NT2/D1 (cell line): ENCODE measurements at regions not wholly inside any gene's neighbourhood (a gene's known extent, or its start where the extent isn't known, plus 50 kb on each side); places are given as distances from the start of the nearest gene placed in this dataset.
"Not testable (repeated sequence)": the region's sequence is repeated elsewhere in the genome, so short reads cannot be mapped to it uniquely, and the experiment has no call there.

Source experiments
- DNase-seq: peaks from one replicate; pipeline ENCODE4 v3.0.0-alpha.2; 2011; ENCODE audit warnings: low read depth, low spot score
- H3K27me3 ChIP-seq: 2 replicates; pipeline ENCODE4 v1.6.0; 2011; ENCODE audit warnings: mild to moderate bottlenecking; ENCODE audit not compliant: insufficient read length, insufficient read depth
- H3K36me3 ChIP-seq: 2 replicates; pipeline ENCODE4 v1.6.1; 2011; ENCODE audit warnings: mild to moderate bottlenecking, low read length, mixed read lengths; ENCODE audit not compliant: insufficient read depth, insufficient read length
- H3K4me1 ChIP-seq: 2 replicates; pipeline ENCODE4 v1.5.1; 2011; ENCODE audit not compliant: insufficient read depth, insufficient read length
- H3K4me3 ChIP-seq: 2 replicates; pipeline ENCODE4 v1.5.1; 2011; ENCODE audit warnings: low read depth; ENCODE audit not compliant: insufficient read length
- H3K9ac ChIP-seq: 2 replicates; pipeline ENCODE4 v1.6.0; 2011; ENCODE audit warnings: low read depth; ENCODE audit not compliant: insufficient read length
- H3K9me3 ChIP-seq: 2 replicates; pipeline ENCODE4 v1.5.1; 2011; ENCODE audit warnings: mild to moderate bottlenecking, low read length; ENCODE audit not compliant: insufficient read depth
- SUZ12 ChIP-seq: IDR thresholded peaks from 2 replicates; pipeline ENCODE4 v1.6.1; 2011; ENCODE audit not compliant: insufficient read length, insufficient read depth; ENCODE audit errors: extremely low read depth
- YY1 ChIP-seq: IDR thresholded peaks from 2 replicates; pipeline ENCODE4 v1.6.1; 2011; ENCODE audit not compliant: insufficient read length, insufficient read depth
- ZNF274 ChIP-seq: IDR thresholded peaks from 2 replicates; pipeline ENCODE4 v1.6.1; 2011; ENCODE audit warnings: mild to moderate bottlenecking, low read depth, low read length

DNA sequence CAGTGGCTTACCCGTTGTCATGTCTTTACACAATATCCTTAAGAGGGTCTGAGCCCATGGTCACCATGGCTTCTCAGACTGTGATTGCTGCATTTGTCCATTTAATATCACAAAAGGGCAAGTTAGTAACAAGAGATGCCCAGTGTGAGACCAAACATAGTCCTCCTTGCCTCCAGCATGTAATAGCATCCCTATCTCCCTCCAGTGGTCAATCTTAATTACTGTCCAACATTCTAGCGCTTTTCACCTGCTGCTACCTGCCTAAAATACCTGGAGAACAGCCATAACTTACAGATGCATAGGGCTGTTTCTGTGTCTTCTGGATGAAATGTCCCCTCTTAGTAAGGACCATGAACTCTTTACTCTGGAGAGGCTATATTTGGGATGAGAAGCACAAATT lies 267.2 kb upstream of the DAB2 start:
- Histone ChIP-seq H3K27me3 (no peaks in the 10 kb centered on the region), H3K4me3 (no peak overlapping the region), H3K4me1 (no peaks in the 10 kb centered on the region), H3K9ac (no peak overlapping the region), H3K9me3 (peaks cover 9% of the 10 kb centered on the region; the same call in 1 of the 2 replicates), H3K36me3 (no peaks in the 10 kb centered on the region)
- TF ChIP-seq ZNF274 = no peak
- no peak for TF ChIP-seq SUZ12
- TF ChIP-seq YY1 = no peak
- no peak for DNase-seq

GRCh38 chr5:39691136-39691535 lies 266.4 kb upstream of the DAB2 start:
- Histone ChIP-seq H3K27me3 (no peaks in the 10 kb centered on the region), H3K36me3 (no peaks in the 10 kb centered on the region), H3K9ac (no peak overlapping the region), H3K4me3 (no peak overlapping the region), H3K4me1 (no peaks in the 10 kb centered on the region), H3K9me3 (peaks cover 9% of the 10 kb centered on the region; the same call in 1 of the 2 replicates)
- TF ChIP-seq ZNF274 (no peak), SUZ12 (no peak), YY1 (no peak)
- no peak for DNase-seq

DNA sequence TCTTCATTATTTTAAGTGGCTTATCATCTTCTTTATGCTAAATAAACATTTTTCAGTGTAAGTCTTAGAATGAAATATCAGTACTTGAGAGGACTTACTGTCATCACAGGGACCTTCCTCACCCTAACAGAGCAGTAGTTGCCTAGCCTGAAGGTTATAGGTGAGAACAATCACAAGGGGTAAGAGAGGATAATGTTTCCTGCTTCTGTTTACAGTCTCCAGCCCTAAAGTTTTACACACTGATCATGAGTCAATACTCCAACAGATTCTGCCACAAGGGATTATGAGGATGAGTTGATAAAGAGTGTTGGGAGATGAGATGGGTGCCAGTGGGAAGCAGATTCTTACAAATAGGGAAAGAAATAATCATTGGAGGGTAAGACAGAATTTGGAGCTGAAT lies 265.1 kb upstream of the DAB2 start:
- DNase-seq = no peak
- no peak for TF ChIP-seq YY1
- TF ChIP-seq SUZ12 = no peak
- TF ChIP-seq ZNF274 = no peak
- Histone ChIP-seq H3K27me3 (no peaks in the 10 kb centered on the region), H3K4me1 (no peaks in the 10 kb centered on the region), H3K36me3 (no peaks in the 10 kb centered on the region), H3K4me3 (no peak overlapping the region), H3K9ac (no peak overlapping the region), H3K9me3 (peaks cover 9% of the 10 kb centered on the region; the same call in 1 of the 2 replicates)

DNA sequence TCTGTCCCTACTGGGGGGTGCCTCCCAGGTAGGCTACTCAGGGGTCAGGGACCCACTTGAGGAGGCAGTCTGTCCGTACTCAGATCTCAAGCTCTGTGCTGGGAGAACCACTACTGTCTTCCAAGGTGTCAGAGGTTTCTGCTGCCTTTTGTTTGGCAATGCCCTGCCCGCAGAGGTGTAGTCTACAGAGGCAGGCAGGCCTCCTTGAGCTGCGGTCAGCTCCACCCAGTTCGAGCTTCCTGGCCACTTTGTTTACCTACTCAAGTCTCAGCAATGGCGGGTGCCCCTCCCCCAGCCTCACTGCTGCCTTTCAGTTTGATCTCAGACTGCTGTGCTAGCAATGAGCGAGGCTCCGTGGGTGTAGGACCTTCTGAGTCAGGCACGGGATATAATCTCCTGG lies 263.1 kb upstream of the DAB2 start:
- not testable (repeated sequence) for H3K36me3 ChIP-seq, H3K9me3 ChIP-seq, DNase-seq, H3K27me3 ChIP-seq, H3K4me1 ChIP-seq, H3K4me3 ChIP-seq, H3K9ac ChIP-seq

GRCh38 chr5:39680213-39680612 lies 255.4 kb upstream of the DAB2 start:
- Histone ChIP-seq H3K27me3 (no peaks in the 10 kb centered on the region), H3K4me1 (no peaks in the 10 kb centered on the region), H3K9me3 (no peaks in the 10 kb centered on the region), H3K9ac (no peak overlapping the region), H3K4me3 (no peak overlapping the region), H3K36me3 (no peaks in the 10 kb centered on the region)
- TF ChIP-seq ZNF274 (no peak), YY1 (no peak), SUZ12 (no peak)
- no peak for DNase-seq

- no peak overlapping the region for H3K9ac ChIP-seq
- TF ChIP-seq YY1 (no peak), SUZ12 (no peak), ZNF274 (no peak)
- H3K4me3 ChIP-seq = no peak overlapping the region
- DNase-seq = no peak
- no peaks in the 10 kb centered on the region for H3K27me3 ChIP-seq
- H3K4me1 ChIP-seq = no peaks in the 10 kb centered on the region
- H3K36me3 ChIP-seq = no peaks in the 10 kb centered on the region
- no peaks in the 10 kb centered on the region for H3K9me3 ChIP-seq
Measured at GRCh38 chr5:39678534-39678933, 253.8 kb upstream of the DAB2 start.

DNA sequence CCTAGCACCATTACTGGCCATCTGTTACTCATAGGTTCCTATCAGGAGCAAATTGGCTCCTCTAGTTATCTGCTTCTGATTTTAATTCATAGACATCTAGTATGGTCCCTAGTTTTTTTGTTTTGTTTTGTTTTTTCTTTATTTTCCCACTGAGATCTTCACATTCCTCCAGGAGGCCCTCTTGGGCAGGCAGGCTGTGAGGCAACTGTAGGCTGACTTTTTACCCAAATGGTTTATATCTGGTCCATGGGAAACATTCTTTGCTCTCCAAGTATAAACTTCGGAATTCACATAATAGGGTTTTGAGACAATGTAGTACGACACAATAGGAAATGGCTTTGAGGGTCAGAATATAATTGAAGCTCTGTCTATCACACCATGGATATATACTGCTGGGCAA lies 250.9 kb upstream of the DAB2 start:
- no peaks in the 10 kb centered on the region for H3K27me3 ChIP-seq

DNA sequence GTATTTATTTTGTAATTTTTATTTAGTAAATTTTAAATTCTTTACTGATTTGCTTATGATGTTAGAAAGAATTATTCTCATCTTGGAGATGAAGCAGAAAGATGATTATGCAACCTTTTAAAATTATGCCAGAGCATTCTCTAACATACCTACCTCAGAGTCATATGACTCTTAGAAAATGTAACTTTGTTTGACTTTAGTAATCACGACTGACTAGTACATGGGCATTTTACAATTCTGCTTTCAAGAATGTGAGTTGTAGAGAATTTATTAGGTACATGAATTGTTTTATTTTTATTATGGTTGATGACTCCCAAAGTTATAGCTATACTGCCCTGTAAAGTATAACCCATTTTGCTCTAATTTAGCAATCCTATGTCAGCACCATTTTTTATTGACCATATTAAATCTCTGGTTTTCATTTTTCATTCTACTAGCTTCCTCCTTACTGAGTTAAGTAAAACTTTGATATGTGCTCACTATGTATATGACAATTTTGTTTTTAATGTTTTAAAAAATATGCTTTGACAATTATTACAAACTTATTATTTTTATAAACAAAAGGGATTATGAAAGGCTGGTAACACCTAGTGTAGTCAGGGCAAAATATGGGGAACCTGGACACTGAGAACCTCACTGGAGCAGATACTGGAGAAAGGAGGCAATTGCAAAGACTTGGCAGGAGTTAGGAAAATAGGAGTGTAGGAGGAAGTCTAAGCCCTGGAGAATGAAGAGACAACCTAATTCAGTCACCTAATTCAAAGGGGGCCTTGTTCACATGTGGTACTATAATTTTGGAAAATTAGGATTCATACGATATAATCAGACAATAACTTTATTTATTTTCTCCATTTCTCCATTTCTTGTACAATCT lies 249.7 kb upstream of the DAB2 start:
- Histone ChIP-seq H3K9ac (no peak overlapping the region), H3K4me1 (no peaks in the 10 kb centered on the region), H3K9me3 (no peaks in the 10 kb centered on the region), H3K36me3 (no peaks in the 10 kb centered on the region), H3K4me3 (no peak overlapping the region), H3K27me3 (no peaks in the 10 kb centered on the region)
- no peak for DNase-seq
- TF ChIP-seq YY1 (no peak), ZNF274 (no peak), SUZ12 (no peak)

More for the DNA sequence above, 250.9 kb upstream of the DAB2 start:
- no peak overlapping the region for H3K4me3 ChIP-seq
- no peak for DNase-seq
- no peaks in the 10 kb centered on the region for H3K36me3 ChIP-seq
- no peaks in the 10 kb centered on the region for H3K4me1 ChIP-seq
- TF ChIP-seq ZNF274 (no peak), YY1 (no peak), SUZ12 (no peak)
- no peaks in the 10 kb centered on the region for H3K9me3 ChIP-seq
- H3K9ac ChIP-seq = no peak overlapping the region
